Posterior vena cava (tissue), 2 donors: ENCODE measurements at regions not wholly inside any gene's neighbourhood (a gene's known extent, or its start where the extent isn't known, plus 50 kb on each side); places are given as distances from the start of the nearest gene placed in this dataset.
A peak's percentile ranks its signal among the peaks of the same experiment; 100 is the strongest.
"Not testable (repeated sequence)": the region's sequence is repeated elsewhere in the genome, so short reads cannot be mapped to it uniquely, and the experiment has no call there.

Experiments used
- DNase-seq: peaks from one replicate; pipeline ENCODE4 v3.0.0-alpha.2; 2020; ENCODE audit warnings: low spot score
- intact Hi-C, 2 donors: fragments of 100-400 bp; cut with DNase I; formaldehyde crosslinking; loops; one replicate each; pipeline versions ENCODE4 v1.14.1 to v1.14.2; 2022 to 2023
- donor health status: DM: yes; HTN: yes; CAD: no.
- donor health status: DM: yes; HTN: yes; CAD: no.

DNA sequence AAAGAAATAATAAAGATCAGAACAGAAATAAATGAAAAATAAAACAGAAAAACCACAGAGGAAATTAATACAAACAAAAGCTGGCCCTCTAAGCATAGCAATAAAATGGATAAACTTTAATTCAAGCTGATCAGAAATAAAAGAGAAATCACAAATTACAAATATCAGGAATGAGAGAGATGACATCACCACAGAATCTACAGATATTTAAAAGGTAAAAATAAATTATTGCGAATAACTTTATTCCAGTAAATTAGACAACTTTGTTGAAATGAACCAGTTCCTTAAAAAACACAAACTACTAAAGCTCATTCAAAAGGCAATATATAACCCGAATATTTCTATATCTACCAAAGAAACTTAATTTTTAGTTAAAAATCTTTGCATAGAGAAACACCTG is 131.7 kb downstream of the PPP1R3A start:
- DNase-seq, result no peak
- intact Hi-C loops, result no loop called here

DNA sequence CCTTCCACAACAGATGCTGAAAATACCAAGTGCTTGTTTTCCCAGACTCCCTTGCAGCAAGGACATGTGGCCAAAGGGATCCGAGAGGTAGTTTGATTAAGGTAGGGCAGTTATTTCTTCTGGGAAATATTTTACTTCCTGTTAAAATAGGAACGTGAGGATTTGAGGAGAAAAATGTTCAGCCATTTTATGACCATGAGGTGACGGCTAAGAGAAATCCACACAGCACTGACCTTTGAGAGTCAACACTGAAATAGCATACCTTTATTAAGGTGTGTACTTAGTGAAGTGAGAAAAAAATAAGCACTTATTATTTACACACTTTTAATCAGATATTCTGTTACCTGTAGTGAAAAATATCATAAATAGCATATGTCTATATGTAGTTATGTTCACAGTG is 133.9 kb downstream of the PPP1R3A start:
- intact Hi-C loops, result no loop called here
- no peak for DNase-seq

DNA sequence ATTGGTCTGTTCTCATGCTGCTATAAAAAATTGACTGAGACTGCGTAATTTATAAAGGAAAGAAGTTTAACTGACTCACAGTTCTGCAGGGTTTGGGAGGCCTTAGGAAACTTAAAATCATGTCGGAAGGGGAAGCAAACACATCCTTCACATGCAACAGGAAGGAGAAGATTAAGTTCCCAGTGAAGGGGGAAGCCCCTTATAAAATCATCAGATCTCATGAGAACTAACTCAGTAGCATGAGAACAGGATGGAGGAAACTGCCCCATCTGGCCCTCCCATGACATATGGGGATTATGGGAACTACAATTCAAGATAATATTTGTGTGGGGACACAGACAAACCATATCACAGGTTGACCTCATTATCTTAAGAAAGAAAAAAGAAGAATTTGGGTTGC is 134.5 kb downstream of the PPP1R3A start:
- DNase-seq, result no peak
- intact Hi-C loops, result no loop called here

DNA sequence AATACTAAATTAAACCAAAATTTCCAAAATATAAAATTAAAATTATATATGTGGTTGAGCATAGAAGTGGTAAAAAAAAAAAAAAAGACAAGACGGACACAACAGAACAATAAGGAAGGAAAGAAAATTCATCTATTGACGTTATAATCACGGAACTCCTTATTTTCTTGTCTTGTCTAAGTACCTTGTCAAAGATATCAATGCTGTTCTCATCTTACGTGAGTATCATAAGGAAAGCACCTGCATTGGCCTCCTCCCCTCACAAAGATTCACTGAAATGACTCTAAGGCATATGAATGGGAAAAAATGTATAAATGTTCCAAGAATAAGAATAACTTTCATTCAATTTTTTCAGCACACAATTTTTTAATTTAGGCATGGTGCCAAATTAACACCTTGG is 135.4 kb downstream of the PPP1R3A start:
- intact Hi-C loops, result no loop called here
- DNase-seq, result no peak

DNA sequence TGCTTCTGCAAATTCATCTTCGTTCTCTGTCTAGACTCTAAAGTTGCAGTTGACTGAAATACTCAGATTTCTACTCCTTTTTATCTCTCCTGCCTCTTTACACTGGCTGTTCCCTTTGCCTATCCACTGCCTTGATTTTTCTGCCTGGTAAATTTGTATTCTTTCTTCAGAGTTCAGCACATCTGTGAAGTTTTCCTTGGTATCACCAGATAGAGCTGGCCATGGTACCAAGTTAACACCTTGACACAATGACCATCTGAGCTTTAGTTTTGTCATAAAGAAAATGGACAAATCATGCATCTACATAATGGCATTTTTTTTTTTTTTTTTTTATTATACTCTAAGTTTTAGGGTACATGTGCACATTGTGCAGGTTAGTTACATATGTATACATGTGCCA is 143.0 kb downstream of the PPP1R3A start:
- intact Hi-C loops, result no loop called here
- no peak for DNase-seq

DNA sequence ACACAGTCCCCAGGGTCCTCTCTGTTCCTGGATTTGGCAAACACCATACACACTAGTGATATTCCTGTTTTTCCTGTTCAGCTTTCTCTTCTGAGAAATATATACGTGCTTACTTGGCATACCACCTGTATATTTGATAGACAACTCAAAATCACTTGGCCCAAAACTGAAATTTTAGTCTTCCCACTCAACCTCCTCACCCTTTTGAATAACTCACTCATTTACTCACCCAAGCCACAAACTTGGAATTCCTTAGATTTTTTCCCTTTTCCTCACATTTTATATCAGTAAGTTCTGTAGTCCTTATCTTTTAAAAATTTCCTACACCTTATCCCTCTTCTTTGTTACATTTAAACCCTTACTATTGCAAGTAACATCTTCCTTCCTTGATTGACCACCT is 143.4 kb downstream of the PPP1R3A start:
- DNase-seq, result no peak
- intact Hi-C loops, result no loop called here

DNA sequence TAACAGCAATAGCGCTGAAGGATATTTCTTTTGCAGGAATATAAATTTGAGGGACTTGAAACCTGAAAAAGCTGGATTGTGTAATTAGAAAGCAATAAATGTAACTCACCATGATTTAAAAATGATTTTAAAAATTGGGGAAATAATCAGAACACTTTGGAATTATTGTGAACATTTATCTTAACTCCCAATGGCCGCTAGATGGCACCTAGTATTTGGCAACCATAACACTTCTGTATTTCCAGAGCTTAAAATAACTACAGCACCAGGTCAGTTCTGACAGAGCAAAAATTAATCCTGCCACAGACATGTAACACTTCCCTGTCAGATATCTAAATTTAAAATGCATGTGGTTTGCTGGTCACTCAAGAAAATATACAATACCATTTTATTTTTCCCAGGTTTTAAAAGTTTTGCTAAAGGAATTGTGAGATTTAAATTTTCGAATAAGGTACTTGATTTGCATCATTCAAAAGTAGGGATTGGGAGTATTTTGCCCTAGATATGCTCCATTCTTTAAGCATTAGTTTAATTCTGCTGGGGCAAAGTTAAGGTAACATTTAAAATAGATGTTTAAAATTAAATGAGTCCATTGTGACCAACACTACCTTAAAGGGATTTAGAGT is 144.5 kb downstream of the PPP1R3A start:
- no peak for DNase-seq
- intact Hi-C loops, result no loop called here

DNA sequence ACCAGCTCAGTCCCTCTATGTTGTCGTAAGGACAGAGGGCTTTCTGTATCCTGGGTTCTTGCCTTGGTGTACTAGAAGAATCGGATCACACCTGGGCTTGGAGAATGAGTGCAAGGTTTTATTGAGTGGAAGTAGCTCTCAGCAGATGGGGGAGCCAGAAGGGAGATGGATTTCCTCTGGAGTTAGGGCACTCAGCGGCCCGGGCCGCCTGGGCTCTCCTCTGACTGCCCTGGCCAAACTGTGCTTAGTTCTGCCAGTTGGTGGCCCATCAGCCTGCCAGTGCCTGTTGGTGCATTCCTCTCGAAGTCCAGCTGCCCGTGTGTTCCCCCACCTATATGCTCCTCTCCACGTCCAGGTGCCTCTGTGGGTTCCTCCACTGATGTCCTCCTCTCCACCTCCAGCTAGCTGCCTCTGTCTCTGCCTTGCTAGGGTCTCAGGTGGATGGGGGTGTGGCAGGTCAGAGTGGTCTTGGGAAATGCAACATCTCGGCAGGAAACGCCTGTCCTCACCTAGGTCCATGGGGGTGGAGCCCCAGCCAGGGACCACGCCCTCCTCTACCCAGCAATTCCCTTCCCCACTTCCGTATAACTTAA is 148.6 kb downstream of the PPP1R3A start:
- DNase-seq, result no peak
- intact Hi-C loops, result no loop called here

DNA sequence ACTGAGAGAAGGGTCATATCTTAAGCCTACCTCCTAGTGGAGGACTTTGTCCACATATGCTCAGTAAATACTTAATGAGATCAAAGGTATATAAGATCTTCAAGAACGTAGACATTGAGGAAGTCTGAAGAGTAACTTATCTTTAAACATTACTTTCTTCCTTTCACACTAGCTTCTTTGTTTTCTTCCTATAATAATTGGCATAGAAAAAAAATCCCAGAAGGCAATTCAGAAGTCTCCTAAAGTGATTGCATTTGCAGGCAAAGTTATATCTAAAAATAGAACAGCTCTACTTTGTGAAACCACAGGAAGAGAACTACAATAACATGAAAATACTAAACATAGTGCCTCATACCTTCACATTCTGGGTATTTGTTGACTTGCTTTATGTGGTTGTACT is 150.4 kb downstream of the PPP1R3A start:
- intact Hi-C loops, result no loop called here
- no peak for DNase-seq

DNA sequence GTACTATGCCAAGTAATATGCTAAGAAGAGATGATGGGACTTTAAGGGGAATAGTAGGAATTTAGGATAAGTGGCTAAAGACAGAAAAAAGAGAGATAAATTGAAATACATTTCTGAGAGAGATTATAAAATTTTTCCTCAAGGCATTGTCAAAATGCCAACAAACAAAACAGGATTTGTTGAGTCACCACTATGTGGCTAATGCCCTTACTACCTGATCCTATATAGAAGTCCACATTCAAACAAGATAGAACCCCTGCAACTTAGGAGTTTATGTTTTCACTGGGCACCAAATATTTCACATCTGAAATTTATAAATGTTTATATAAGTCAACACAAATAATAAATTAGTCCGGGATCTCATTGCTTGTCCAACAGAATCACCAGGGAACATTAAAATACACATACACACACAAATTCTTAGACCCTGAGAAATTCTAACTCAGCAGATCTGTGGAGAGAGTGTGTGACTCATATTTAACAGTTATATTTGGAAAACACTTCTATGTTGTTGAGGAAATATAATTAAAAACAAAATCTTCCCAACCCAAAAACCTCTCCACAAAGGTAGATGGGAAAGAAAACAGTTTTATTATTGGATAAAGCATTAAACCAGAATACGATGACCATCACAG is 154.3 kb downstream of the PPP1R3A start:
- no peak for DNase-seq
- intact Hi-C loops, result no loop called here

DNA sequence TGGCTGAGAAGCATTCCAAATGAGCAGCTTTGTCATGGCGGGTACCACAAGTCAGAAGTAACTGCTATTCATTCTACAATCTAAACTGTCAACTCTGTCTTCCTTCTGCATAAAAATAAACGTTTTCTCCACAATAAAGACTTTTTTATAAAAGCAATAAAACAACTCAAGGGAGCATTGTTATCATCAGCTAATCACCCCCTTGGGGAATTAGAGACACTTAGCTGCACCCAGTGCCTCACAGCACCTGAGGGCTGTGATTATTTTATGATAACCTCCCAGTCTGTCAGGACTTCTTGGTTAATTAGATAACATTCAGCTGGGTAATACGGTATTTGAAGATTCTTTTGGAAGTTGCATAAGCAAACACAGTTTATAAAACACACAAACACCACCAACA is 155.6 kb downstream of the PPP1R3A start:
- DNase-seq, result no peak
- intact Hi-C loops, result no loop called here

DNA sequence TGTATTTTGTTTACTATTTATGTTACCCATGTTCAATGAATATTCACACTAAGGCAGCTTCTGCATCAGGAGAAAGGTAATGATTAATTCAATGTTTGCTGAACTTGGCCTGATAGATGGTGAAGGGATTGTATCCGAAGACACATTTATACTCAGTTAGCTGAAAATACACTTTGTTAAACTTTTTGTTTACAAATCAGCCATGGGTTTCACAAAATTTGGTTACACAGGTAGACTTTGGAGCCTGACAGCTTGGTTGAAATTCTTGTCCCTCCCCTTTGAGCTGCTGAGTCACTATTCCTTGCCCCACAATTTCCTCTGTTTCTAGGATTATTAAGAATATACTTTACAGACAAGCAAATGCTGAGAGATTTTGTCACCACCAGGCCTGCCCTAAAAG is 162.6 kb downstream of the PPP1R3A start:
- intact Hi-C loops, result loop anchor here in 1 of 2 donors (10.0 kb wide), 1 partner anchor 981 kb away; no protein-coding TSS in a partner anchor
- DNase-seq, result no peak

DNA sequence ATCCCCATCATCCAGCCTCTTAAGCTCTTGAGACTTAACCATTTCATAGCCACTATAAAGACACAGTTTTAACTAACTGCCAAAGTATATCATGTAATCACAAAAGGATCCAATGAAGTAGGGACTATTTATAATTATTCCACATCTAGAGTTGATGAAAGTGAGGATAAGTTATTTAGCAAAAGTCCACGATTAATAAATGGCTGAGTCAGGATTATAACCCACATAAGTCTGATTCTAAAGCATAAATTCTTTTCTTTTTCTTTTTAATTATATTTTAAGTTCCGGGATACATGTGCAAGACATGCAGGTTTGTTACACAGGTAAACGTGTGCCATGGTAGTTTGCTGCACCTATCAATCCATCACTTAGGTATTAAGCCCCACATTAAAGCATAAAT is 166.1 kb downstream of the PPP1R3A start:
- intact Hi-C loops, result loop anchor here in 1 of 2 donors (10.0 kb wide), 1 partner anchor 978 kb away; no protein-coding TSS in a partner anchor
- DNase-seq, result no peak

DNA sequence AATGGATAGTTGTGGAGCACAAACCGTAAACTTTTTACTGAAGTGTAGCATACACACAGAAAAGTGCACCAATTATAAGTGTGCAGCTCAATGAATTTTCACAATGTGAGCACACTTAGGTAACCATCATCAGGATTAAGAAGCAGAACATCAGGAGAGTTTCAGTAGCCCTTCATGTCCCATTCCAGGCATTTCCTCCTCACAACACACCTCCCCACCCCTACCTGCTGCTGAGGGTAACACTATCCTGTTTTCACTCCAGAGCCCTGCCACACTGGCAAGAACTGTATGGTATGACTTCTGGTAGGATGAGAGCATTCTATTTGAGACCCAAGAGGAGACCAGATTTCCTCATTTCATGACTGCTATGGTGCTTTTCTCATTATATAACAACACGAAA is 166.5 kb downstream of the PPP1R3A start:
- DNase-seq, result no peak
- intact Hi-C loops, result loop anchor here in 1 of 2 donors (10.0 kb wide), 1 partner anchor 977 kb away; no protein-coding TSS in a partner anchor

DNA sequence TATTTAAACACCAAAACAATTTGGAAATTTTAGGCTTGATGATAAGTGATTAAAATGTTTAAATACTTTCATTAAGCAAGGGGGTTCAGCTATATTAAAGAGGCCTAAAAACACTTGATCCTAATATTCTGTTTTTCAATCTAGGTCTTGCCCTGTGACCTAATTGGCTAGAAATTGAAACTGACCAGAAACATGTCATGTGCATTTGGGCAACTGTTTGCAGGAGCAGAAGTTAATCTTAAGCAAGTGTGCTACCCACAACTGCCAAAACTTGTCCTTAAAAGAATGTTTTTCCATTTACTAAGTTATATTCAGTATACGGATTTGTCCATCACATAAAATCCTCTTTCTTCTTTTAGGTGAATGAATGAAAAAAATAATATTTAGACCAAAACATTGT is 167.3 kb downstream of the PPP1R3A start:
- intact Hi-C loops, result loop anchor here in 1 of 2 donors (10.0 kb wide), 1 partner anchor 977 kb away; no protein-coding TSS in a partner anchor
- DNase-seq, result no peak

DNA sequence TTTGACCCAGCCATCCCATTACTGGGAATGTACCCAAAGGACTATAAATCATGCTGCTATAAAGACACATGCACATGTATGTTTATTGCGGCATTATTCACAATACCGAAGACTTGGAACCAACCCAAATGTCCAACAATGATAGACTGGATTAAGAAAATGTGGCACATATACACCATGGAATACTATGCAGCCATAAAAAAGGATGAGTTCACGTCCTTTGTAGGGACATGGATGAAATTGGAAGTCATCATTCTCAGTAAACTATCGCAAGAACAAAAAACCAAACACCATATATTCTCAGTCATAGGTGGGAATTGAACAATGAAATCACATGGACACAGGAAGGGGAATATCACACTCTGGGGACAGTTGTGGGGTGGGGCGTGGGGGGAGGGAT is 170.4 kb downstream of the PPP1R3A start:
- intact Hi-C loops, DNase-seq: not testable (repeated sequence)

DNA sequence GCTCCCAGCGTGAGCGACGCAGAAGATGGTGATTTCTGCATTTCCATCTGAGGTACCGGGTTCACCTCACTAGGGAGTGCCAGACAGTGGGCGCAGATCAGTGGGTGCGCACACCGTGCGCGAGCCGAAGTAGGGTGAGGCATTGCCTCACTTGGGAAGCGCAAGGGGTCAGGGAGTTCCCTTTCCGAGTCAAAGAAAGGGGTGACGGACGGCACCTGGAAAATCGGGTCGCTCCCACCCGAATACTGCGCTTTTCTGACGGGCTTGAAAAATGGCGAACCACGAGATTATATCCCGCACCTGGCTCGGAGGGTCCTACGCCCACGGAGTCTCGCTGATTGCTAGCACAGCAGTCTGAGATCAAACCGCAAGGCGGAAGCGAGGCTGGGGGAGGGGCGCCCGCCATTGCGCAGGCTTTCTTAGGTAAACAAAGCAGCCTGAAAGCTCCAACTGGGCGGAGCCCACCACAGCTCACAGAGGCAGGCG is 175.8 kb downstream of the PPP1R3A start:
- DNase-seq, result peak; percentile 77
- intact Hi-C loops, result not testable (repeated sequence)

DNA sequence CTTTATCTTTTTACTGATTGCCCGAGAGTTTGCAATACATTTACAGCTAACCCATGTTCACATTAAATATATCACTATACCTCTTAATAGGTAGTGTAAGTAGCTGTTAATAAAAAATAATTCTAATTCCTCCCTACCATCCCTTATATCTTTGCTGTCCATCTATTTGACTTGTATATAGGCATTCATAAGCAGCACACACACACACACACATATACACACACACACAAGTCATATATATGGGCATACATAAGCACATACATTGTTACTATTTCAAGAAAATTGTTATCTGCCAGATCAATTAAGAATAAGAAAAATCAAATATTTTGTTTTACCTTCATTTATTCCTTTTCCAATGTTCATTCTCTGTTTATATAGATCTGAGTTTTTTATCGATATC is 176.4 kb downstream of the PPP1R3A start:
- no peak for DNase-seq
- intact Hi-C loops, result no loop called here

DNA sequence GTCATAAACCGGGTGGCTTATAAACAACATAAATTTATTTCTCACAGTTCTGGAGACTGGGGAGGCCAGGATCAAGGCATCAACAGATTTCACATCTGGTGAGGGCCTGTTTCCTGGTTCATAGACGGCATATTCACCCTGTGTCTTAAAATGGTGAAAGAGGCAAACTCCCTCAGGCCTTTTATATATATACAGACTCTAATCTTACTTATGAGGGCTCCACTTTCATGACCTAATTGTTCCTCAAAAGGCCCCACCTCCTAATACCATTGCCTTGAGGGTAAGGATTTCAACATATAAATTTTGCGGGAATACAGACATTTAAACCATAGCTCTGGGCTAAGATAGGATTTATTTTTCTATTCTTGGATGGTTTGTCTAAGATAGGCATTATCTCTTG is 187.2 kb downstream of the PPP1R3A start:
- DNase-seq, result no peak
- intact Hi-C loops, result no loop called here

DNA sequence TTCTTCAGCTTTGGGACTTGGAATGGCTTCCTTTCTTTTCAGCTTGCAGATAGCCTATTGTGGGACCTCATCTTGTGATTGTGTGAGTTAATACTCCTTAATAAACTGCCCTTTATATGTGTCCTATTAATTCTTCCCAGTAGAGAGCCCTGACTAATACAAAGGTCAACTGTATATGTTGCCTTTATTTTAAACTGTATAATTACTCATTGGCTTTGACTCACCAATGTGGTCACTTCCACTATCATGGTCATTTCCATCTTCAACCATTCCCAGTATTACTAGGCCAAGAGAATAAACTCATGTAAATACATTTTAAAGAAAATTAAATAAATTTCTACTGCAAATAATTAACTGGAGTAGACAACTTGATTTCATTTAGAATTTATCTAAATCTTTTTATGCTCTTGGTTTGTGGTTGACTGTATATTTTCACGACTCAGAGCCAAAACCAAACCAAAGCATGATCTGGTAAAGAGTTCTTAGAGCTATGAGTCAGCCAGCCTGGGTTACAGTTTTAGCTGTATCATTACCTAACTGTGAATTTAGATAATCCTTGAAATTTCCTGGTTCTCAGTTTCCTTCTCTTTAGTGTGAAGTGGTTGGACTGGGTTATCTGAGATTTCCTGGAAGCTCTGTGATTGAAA is 188.4 kb downstream of the PPP1R3A start:
- DNase-seq, result no peak
- intact Hi-C loops, result no loop called here
